Esophagus muscularis mucosa (tissue), 3 donors: ENCODE measurements at regions not wholly inside any gene's neighbourhood (a gene's known extent, or its start where the extent isn't known, plus 50 kb on each side); places are given as distances from the start of the nearest gene placed in this dataset.

Experiments used
- POLR2A ChIP-seq: fragments of 450-650 bp; IDR thresholded peaks from one replicate; pipeline ENCODE4 v1.6.1; 2017; ENCODE audit warnings: antibody characterized with exemption, moderate library complexity, mild to moderate bottlenecking, low read depth
- POLR2AphosphoS5 ChIP-seq, 2 donors: sonication (generic); formaldehyde crosslinking; IDR thresholded peaks; one replicate each; pipeline ENCODE4 v1.6.1; 2017; ENCODE audit warnings: antibody characterized with exemption in 2 of 2
- TF ChIP-seq, protein P1 (sequence below), 3 experiments: fragments of 200-600 bp in 2 of 3; fragments of 450-650 bp in 1 of 3; sonication (generic) in 2 of 3; IDR thresholded peaks; one replicate each; pipeline ENCODE4 v1.5.1; 2017 to 2019; ENCODE audit warnings: antibody characterized with exemption in 3 of 3, mild to moderate bottlenecking in 2 of 3, moderate library complexity in 1 of 3

DNA sequence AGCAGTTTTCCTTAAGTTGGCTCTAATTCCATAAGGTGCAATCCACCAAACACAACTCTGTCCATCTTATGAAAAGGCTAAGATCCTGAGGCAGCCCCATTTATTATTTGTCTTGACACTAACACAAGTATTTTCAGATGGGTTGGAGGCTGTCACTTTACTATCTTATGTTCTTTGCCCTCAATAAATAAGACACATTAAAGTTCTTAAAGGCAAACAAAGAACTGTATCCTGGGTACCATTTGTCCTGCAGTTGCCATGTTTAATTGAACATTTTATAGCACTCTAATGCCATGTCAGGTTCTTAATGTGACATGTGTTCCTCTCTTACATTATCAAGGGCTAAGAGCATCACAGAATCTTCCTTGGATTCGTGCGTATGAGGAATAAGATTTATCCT lies 189.5 kb upstream of the SNX2 start:
- TF ChIP-seq, protein P1, sequence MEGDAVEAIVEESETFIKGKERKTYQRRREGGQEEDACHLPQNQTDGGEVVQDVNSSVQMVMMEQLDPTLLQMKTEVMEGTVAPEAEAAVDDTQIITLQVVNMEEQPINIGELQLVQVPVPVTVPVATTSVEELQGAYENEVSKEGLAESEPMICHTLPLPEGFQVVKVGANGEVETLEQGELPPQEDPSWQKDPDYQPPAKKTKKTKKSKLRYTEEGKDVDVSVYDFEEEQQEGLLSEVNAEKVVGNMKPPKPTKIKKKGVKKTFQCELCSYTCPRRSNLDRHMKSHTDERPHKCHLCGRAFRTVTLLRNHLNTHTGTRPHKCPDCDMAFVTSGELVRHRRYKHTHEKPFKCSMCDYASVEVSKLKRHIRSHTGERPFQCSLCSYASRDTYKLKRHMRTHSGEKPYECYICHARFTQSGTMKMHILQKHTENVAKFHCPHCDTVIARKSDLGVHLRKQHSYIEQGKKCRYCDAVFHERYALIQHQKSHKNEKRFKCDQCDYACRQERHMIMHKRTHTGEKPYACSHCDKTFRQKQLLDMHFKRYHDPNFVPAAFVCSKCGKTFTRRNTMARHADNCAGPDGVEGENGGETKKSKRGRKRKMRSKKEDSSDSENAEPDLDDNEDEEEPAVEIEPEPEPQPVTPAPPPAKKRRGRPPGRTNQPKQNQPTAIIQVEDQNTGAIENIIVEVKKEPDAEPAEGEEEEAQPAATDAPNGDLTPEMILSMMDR (IDR thresholded peaks at IDR 0.05): no peak
- TF ChIP-seq POLR2AphosphoS5 (IDR thresholded peaks at IDR 0.05) (no peak), POLR2A (no peak)
